Loucy (cell line): ENCODE measurements at regions not wholly inside any gene's neighbourhood (a gene's known extent, or its start where the extent isn't known, plus 50 kb on each side); places are given as distances from the start of the nearest gene placed in this dataset.

Source experiments
- CTCF ChIP-seq: fragments of 200-600 bp; sonication (generic); conservative IDR thresholded peaks from 2 replicates; pipeline ENCODE4 v1.5.1; 2014; ENCODE audit warnings: mild to moderate bottlenecking, antibody characterized with exemption, low read length
- EZH2phosphoT487 ChIP-seq: fragments of 200-600 bp; IDR thresholded peaks from 2 replicates; pipeline ENCODE4 v1.6.1; 2018; ENCODE audit warnings: antibody characterized with exemption, mild to moderate bottlenecking, moderate library complexity, borderline replicate concordance

DNA sequence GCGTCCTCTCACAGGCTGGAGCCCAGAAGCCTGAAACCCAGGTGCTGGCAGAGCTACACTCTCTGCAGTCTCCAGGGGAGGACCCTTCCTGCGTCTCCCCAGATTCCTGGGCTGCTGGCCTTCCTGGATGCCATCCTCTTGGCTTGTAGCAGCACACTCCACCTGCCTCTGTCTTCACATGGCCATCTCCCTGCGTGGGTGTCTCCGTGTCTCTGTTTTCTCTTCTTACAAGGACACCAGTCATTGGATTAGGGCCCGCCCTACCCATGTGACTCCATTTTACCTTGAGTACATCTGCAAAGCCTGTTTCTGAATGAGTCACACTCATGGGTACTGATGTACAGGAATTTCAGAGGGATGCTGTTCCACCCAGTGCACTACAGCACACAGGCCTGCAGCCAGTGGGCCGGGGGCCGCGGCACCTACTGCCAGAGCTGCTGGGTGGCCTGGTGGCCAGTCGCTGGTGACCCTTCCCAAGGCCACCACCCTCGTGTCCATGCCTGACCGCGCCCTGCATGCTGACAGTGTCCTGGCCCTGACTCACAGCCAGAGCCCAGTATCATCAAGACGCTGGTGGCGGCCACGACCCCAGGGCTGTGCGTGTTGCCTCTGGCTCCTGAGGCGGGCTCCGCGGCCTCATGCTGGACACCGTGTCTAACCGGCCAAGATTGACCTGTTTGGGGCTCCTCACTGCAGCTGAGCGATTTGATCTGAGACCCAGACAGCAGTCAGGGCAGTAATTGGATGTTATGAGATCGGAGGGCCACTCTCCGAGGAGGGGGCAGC is 63.6 kb upstream of the NKX1-1 start:
- TF ChIP-seq CTCF, result no peak
- no peak for TF ChIP-seq EZH2phosphoT487
